Stimulated activated CD8-positive, alpha-beta memory T cell treated with anti-CD3 and anti-CD28 coated beads, Interleukin-7, amount 100 ng/mL, for 48 hours (primary cell): ENCODE measurements at regions not wholly inside any gene's neighbourhood (a gene's known extent, or its start where the extent isn't known, plus 50 kb on each side); places are given as distances from the start of the nearest gene placed in this dataset.

Source experiments
- DNase-seq, 2 donors: peaks; one replicate each; pipeline ENCODE4 v3.0.0-alpha.2; 2020; ENCODE audit warnings: low read depth in 1 of 2; ENCODE audit errors: extremely low read depth in 1 of 2

GRCh38 chr22:49023879-49024774, 803.5 kb downstream of the BRD1 start:
- no peak for DNase-seq

- DNase-seq, result no peak
Measured at GRCh38 chr22:49023161-49023878, 804.4 kb downstream of the BRD1 start.

- no peak for DNase-seq
Measured at GRCh38 chr22:49022816-49023160, 804.9 kb downstream of the BRD1 start.

GRCh38 chr22:49021926-49022815, 805.5 kb downstream of the BRD1 start:
- no peak for DNase-seq

- DNase-seq, result no peak
Measured at GRCh38 chr22:49021131-49021925, 806.3 kb downstream of the BRD1 start.

- DNase-seq, result no peak
Measured at GRCh38 chr22:49019737-49020713, 807.6 kb downstream of the BRD1 start.

- no peak for DNase-seq
Measured at GRCh38 chr22:49018601-49019000, 809.1 kb downstream of the BRD1 start.

- DNase-seq, result no peak
Measured at GRCh38 chr22:49017482-49018329, 810.0 kb downstream of the BRD1 start.

- DNase-seq, result no peak
Measured at GRCh38 chr22:49016909-49017481, 810.7 kb downstream of the BRD1 start.

GRCh38 chr22:49015993-49016908, 811.4 kb downstream of the BRD1 start:
- no peak for DNase-seq

GRCh38 chr22:49015459-49015858, 812.2 kb downstream of the BRD1 start:
- DNase-seq, result no peak

GRCh38 chr22:49014227-49015201, 813.2 kb downstream of the BRD1 start:
- no peak for DNase-seq

GRCh38 chr22:49013707-49014106, 814.0 kb downstream of the BRD1 start:
- no peak for DNase-seq

- no peak for DNase-seq
Measured at GRCh38 chr22:49012712-49013395, 814.8 kb downstream of the BRD1 start.
